Liver (tissue), 8 donors: ENCODE measurements at regions not wholly inside any gene's neighbourhood (a gene's known extent, or its start where the extent isn't known, plus 50 kb on each side); places are given as distances from the start of the nearest gene placed in this dataset.

Source experiments
- DNase-seq: peaks from one replicate; pipeline ENCODE4 v3.0.0-alpha.2; 2017; ENCODE audit warnings: low spot score
- H3K27ac ChIP-seq, 2 donors: one replicate each; pipeline ENCODE4 v1.7.0; 2013; ENCODE audit warnings: inconsistent platforms in 2 of 2, low read length in 2 of 2, control low read depth in 1 of 2, low read depth in 1 of 2, mild to moderate bottlenecking in 1 of 2
- H3K27me3 ChIP-seq, 4 donors: one replicate each; pipeline versions ENCODE4 v1.6.1 to v1.7.0; 2013; ENCODE audit warnings: low read length in 3 of 4, inconsistent platforms in 1 of 4, mild to moderate bottlenecking in 1 of 4, moderate library complexity in 1 of 4; ENCODE audit not compliant: control insufficient read depth in 4 of 4, insufficient read depth in 4 of 4
- H3K36me3 ChIP-seq, 4 donors: one replicate each; pipeline versions ENCODE4 v1.6.1 to v1.7.0; 2013; ENCODE audit warnings: low read length in 3 of 4, mild to moderate bottlenecking in 3 of 4, low read depth in 1 of 4, moderate library complexity in 1 of 4; ENCODE audit not compliant: control insufficient read depth in 4 of 4, insufficient read depth in 3 of 4
- H3K4me1 ChIP-seq, 4 donors: one replicate each; pipeline versions ENCODE4 v1.6.1 to v1.7.0; 2013; ENCODE audit warnings: low read length in 3 of 4, mild to moderate bottlenecking in 3 of 4, moderate library complexity in 1 of 4; ENCODE audit not compliant: control insufficient read depth in 4 of 4, insufficient read depth in 4 of 4
- H3K4me3 ChIP-seq, 3 donors: one replicate each; pipeline versions ENCODE4 v1.6.1 to v1.7.0; 2013; ENCODE audit warnings: low read length in 3 of 3, control low read depth in 1 of 3, low read depth in 1 of 3, mild to moderate bottlenecking in 1 of 3
- H3K9ac ChIP-seq, 2 donors: one replicate each; pipeline ENCODE4 v1.7.0; 2013; ENCODE audit warnings: low read length in 2 of 2, mild to moderate bottlenecking in 2 of 2, moderate library complexity in 2 of 2, control low read depth in 1 of 2, low read depth in 1 of 2
- H3K9me3 ChIP-seq, 4 donors: one replicate each; pipeline versions ENCODE4 v1.6.1 to v1.7.0; 2013; ENCODE audit warnings: low read length in 3 of 4; ENCODE audit not compliant: control insufficient read depth in 4 of 4
- ATF3 ChIP-seq: IDR thresholded peaks from 2 replicates; pipeline ENCODE4 v1.6.1; 2016; ENCODE audit warnings: antibody characterized with exemption
- CTCF ChIP-seq: fragments of 150-350 bp; IDR thresholded peaks from 2 replicates; pipeline ENCODE4 v1.5.1; 2017; ENCODE audit warnings: improper control_type of control experiment, low read depth, low read length; ENCODE audit not compliant: missing input control
- EGR1 ChIP-seq, 2 donors: IDR thresholded peaks; 2 replicates each; pipeline ENCODE4 v1.6.1; 2016 to 2018; ENCODE audit warnings: antibody characterized with exemption in 2 of 2, low read depth in 2 of 2
- FOXA1 ChIP-seq: IDR thresholded peaks from 2 replicates; pipeline ENCODE4 v1.6.1; 2016; ENCODE audit warnings: antibody characterized with exemption
- FOXA2 ChIP-seq: IDR thresholded peaks from 2 replicates; pipeline ENCODE4 v1.6.1; 2016; ENCODE audit warnings: antibody characterized with exemption
- GABPA ChIP-seq, 2 donors: IDR thresholded peaks in 1 of 2; conservative IDR thresholded peaks in 1 of 2; 2 replicates each; pipeline ENCODE4 v1.6.1; 2016; ENCODE audit warnings: antibody characterized with exemption in 2 of 2, mild to moderate bottlenecking in 1 of 2, moderate library complexity in 1 of 2
- HNF4A ChIP-seq, 2 donors: conservative IDR thresholded peaks; 2 replicates each; pipeline ENCODE4 v1.6.1; 2016; ENCODE audit warnings: antibody characterized with exemption in 2 of 2, mild to moderate bottlenecking in 2 of 2
- HNF4G ChIP-seq: IDR thresholded peaks from 2 replicates; pipeline ENCODE4 v1.6.1; 2016; ENCODE audit warnings: antibody characterized with exemption
- JUND ChIP-seq, 2 donors: IDR thresholded peaks; 2 replicates each; pipeline ENCODE4 v1.6.1; 2016; ENCODE audit warnings: antibody characterized with exemption in 2 of 2
- MAX ChIP-seq: IDR thresholded peaks from 2 replicates; pipeline ENCODE4 v1.6.1; 2016; ENCODE audit warnings: antibody characterized with exemption
- NR2F2 ChIP-seq: IDR thresholded peaks from 2 replicates; pipeline ENCODE4 v1.6.1; 2016; ENCODE audit warnings: antibody characterized with exemption
- REST ChIP-seq: IDR thresholded peaks from 2 replicates; pipeline ENCODE4 v1.6.1; 2016; ENCODE audit warnings: antibody characterized with exemption, mild to moderate bottlenecking
- RXRA ChIP-seq, 2 donors: IDR thresholded peaks; 2 replicates each; pipeline ENCODE4 v1.6.1; 2017 to 2018; ENCODE audit warnings: antibody characterized with exemption in 2 of 2, mild to moderate bottlenecking in 1 of 2
- SP1 ChIP-seq: IDR thresholded peaks from 2 replicates; pipeline ENCODE4 v1.6.1; 2018; ENCODE audit warnings: antibody characterized with exemption, mild to moderate bottlenecking
- TAF1 ChIP-seq: conservative IDR thresholded peaks from 2 replicates; pipeline ENCODE4 v1.6.1; 2016; ENCODE audit warnings: antibody characterized with exemption, mild to moderate bottlenecking
- YY1 ChIP-seq: IDR thresholded peaks from 2 replicates; pipeline ENCODE4 v1.6.1; 2016; ENCODE audit warnings: antibody characterized with exemption, mild to moderate bottlenecking
- ZBTB33 ChIP-seq: IDR thresholded peaks from 2 replicates; pipeline ENCODE4 v1.6.1; 2016; ENCODE audit warnings: antibody characterized with exemption
- WGBS: extraction: QIAGEN DNeasy Blood & Tissue Kit; methylation state at CpG from one replicate; pipeline ENCODE4 v1.1.7; 2013; 5-methylcytosine and 5-hydroxymethylcytosine counted together
- donor health status: healthy.
- donor health status: healthy.
- donor health status: healthy.
- donor health status: healthy.
- donor health status: healthy.

- DNase-seq, result no peak
- Histone ChIP-seq H3K4me3 (no peak overlapping the region), H3K9me3 (peaks cover 2 to 26% (median 7%) of the 10 kb centered on the region in 4 donors), H3K9ac (no peak overlapping the region), H3K36me3 (no peaks in the 10 kb centered on the region), H3K27ac (no peak overlapping the region), H3K27me3 (no peaks in the 10 kb centered on the region), H3K4me1 (no peaks in the 10 kb centered on the region)
- TF ChIP-seq GABPA (IDR thresholded peaks at IDR 0.05 in 1 of 2, conservative IDR thresholded peaks at IDR 0.05 in 1 of 2), result no peak
- no peak for TF ChIP-seq HNF4A (conservative IDR thresholded peaks at IDR 0.05)
- no peak for TF ChIP-seq SP1
- TF ChIP-seq EGR1 (IDR thresholded peaks at IDR 0.05; ENCODE audit: low read depth in 2 of 2), result no peak
- TF ChIP-seq YY1, result no peak
- TF ChIP-seq HNF4G, result no peak
- no peak for TF ChIP-seq JUND (IDR thresholded peaks at IDR 0.05)
- no peak for TF ChIP-seq RXRA (IDR thresholded peaks at IDR 0.05)
- TF ChIP-seq FOXA1, result no peak
- TF ChIP-seq CTCF, result no peak
- TF ChIP-seq TAF1, result no peak
- WGBS, result 89% methylated on average over 7 of the region's 7 CpGs
These were observed 55.9 kb upstream of the ZNF236 start for GRCh38 chr18:76766429-76766828.

GRCh38 chr18:76765649-76766048, 56.7 kb upstream of the ZNF236 start:
- Histone ChIP-seq H3K27me3 (no peaks in the 10 kb centered on the region), H3K4me1 (no peaks in the 10 kb centered on the region), H3K27ac (no peak overlapping the region), H3K9me3 (peaks cover 2 to 26% (median 7%) of the 10 kb centered on the region in 4 donors), H3K36me3 (no peaks in the 10 kb centered on the region), H3K4me3 (no peak overlapping the region), H3K9ac (no peak overlapping the region)
- WGBS, result 86% methylated on average over 5 of the region's 5 CpGs
- DNase-seq, result no peak
- TF ChIP-seq HNF4G, result no peak
- no peak for TF ChIP-seq ATF3
- no peak for TF ChIP-seq REST
- TF ChIP-seq GABPA (IDR thresholded peaks at IDR 0.05 in 1 of 2, conservative IDR thresholded peaks at IDR 0.05 in 1 of 2), result no peak
- TF ChIP-seq FOXA2, result no peak
- no peak for TF ChIP-seq JUND (IDR thresholded peaks at IDR 0.05)
- TF ChIP-seq SP1, result no peak
- TF ChIP-seq MAX, result no peak
- TF ChIP-seq CTCF, result no peak
- TF ChIP-seq HNF4A (conservative IDR thresholded peaks at IDR 0.05), result no peak
- TF ChIP-seq NR2F2, result no peak
- TF ChIP-seq YY1, result no peak
- no peak for TF ChIP-seq ZBTB33
